NCI-H1105 treated with DMSO at 0.1 percent for 48 hours (cell line): ENCODE measurements at regions not wholly inside any gene's neighbourhood (a gene's known extent, or its start where the extent isn't known, plus 50 kb on each side); places are given as distances from the start of the nearest gene placed in this dataset.
"Not testable (repeated sequence)": the region's sequence is repeated elsewhere in the genome, so short reads cannot be mapped to it uniquely, and the experiment has no call there.

Experiments
- DNase-seq: peaks from one replicate; lab custom pipeline; 2025; lab: John Stamatoyannopoulos, UW

GRCh38 chr16:65725156-65725845 lies 603.4 kb upstream of the CDH11 start:
- no peak for DNase-seq

GRCh38 chr16:65722429-65722828 lies 600.6 kb upstream of the CDH11 start:
- DNase-seq, result no peak

GRCh38 chr16:65717846-65718245 lies 596.0 kb upstream of the CDH11 start:
- DNase-seq, result no peak

- DNase-seq, result no peak
Measured at GRCh38 chr16:65716737-65717700, 595.2 kb upstream of the CDH11 start.

GRCh38 chr16:65713181-65713808 lies 591.4 kb upstream of the CDH11 start:
- no peak for DNase-seq

- DNase-seq, result no peak
Measured at GRCh38 chr16:65710107-65710506, 588.2 kb upstream of the CDH11 start.

- DNase-seq, result no peak
Measured at GRCh38 chr16:65704866-65705265, 583.0 kb upstream of the CDH11 start.

GRCh38 chr16:65702707-65703402 lies 581.0 kb upstream of the CDH11 start:
- DNase-seq, result no peak

- no peak for DNase-seq
Measured at GRCh38 chr16:65700596-65700995, 578.7 kb upstream of the CDH11 start.

GRCh38 chr16:65698791-65699321 lies 577.0 kb upstream of the CDH11 start:
- DNase-seq, result no peak

- DNase-seq, result no peak
Measured at GRCh38 chr16:65697521-65697920, 575.7 kb upstream of the CDH11 start.

- DNase-seq, result no peak
Measured at GRCh38 chr16:65697065-65697464, 575.2 kb upstream of the CDH11 start.

- not testable (repeated sequence) for DNase-seq
Measured at GRCh38 chr16:65691846-65692245, 570.0 kb upstream of the CDH11 start.

- DNase-seq, result no peak
Measured at GRCh38 chr16:65689726-65690125, 567.9 kb upstream of the CDH11 start.

GRCh38 chr16:65688301-65688700 lies 566.4 kb upstream of the CDH11 start:
- no peak for DNase-seq

- DNase-seq, result no peak
Measured at GRCh38 chr16:65684230-65684629, 562.4 kb upstream of the CDH11 start.

- DNase-seq, result no peak
Measured at GRCh38 chr16:65681406-65681805, 559.5 kb upstream of the CDH11 start.

- no peak for DNase-seq
Measured at GRCh38 chr16:65679785-65680184, 557.9 kb upstream of the CDH11 start.

- DNase-seq, result no peak
Measured at GRCh38 chr16:65675161-65675560, 553.3 kb upstream of the CDH11 start.

- no peak for DNase-seq
Measured at GRCh38 chr16:65672960-65673359, 551.1 kb upstream of the CDH11 start.

- no peak for DNase-seq
Measured at GRCh38 chr16:65671071-65671470, 549.2 kb upstream of the CDH11 start.

GRCh38 chr16:65668064-65668595 lies 546.3 kb upstream of the CDH11 start:
- no peak for DNase-seq
